ENCODE measurements at regions not wholly inside any gene's neighbourhood (a gene's known extent, or its start where the extent isn't known, plus 50 kb on each side); places are given as distances from the start of the nearest gene placed in this dataset.

- TF ChIP-seq POLR2AphosphoS5 (IDR thresholded peaks at IDR 0.05) (no peak), EP300 (conservative IDR thresholded peaks at IDR 0.05; ENCODE audit: poor library complexity, severe bottlenecking) (no peak), EZH2 (IDR thresholded peaks at IDR 0.05; ENCODE audit: borderline replicate concordance, insufficient read depth, low read length, poor library complexity, severe bottlenecking) (no peak), TAF1 (IDR thresholded peaks at IDR 0.05; ENCODE audit: low read depth) (no peak), RAD21 (conservative IDR thresholded peaks at IDR 0.05) (no peak), REST (IDR thresholded peaks at IDR 0.05; ENCODE audit: borderline replicate concordance) (no peak)
- TF ChIP-seq, protein P1, sequence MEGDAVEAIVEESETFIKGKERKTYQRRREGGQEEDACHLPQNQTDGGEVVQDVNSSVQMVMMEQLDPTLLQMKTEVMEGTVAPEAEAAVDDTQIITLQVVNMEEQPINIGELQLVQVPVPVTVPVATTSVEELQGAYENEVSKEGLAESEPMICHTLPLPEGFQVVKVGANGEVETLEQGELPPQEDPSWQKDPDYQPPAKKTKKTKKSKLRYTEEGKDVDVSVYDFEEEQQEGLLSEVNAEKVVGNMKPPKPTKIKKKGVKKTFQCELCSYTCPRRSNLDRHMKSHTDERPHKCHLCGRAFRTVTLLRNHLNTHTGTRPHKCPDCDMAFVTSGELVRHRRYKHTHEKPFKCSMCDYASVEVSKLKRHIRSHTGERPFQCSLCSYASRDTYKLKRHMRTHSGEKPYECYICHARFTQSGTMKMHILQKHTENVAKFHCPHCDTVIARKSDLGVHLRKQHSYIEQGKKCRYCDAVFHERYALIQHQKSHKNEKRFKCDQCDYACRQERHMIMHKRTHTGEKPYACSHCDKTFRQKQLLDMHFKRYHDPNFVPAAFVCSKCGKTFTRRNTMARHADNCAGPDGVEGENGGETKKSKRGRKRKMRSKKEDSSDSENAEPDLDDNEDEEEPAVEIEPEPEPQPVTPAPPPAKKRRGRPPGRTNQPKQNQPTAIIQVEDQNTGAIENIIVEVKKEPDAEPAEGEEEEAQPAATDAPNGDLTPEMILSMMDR (IDR thresholded peaks at IDR 0.05; ENCODE audit: poor library complexity, severe bottlenecking), result no peak
Measured at GRCh38 chr3:99128235-99128634, 226.7 kb upstream of the DCBLD2 start.

Measured in neural cell (in vitro differentiated cells).